NT2/D1 (cell line): ENCODE measurements at regions not wholly inside any gene's neighbourhood (a gene's known extent, or its start where the extent isn't known, plus 50 kb on each side); places are given as distances from the start of the nearest gene placed in this dataset.

Experiments
- SUZ12 ChIP-seq: IDR thresholded peaks from 2 replicates; pipeline ENCODE4 v1.6.1; 2011; ENCODE audit not compliant: insufficient read length, insufficient read depth; ENCODE audit errors: extremely low read depth
- YY1 ChIP-seq: IDR thresholded peaks from 2 replicates; pipeline ENCODE4 v1.6.1; 2011; ENCODE audit not compliant: insufficient read length, insufficient read depth

GRCh38 chr12:116346222-116346621 is 68.7 kb upstream of the MED13L start:
- TF ChIP-seq SUZ12, result no peak
- TF ChIP-seq YY1, result no peak
